GM18511 (cell line): ENCODE measurements at regions not wholly inside any gene's neighbourhood (a gene's known extent, or its start where the extent isn't known, plus 50 kb on each side); places are given as distances from the start of the nearest gene placed in this dataset.

Experiments
- ATAC-seq: cut with Tn5 transposase; IDR thresholded peaks from one replicate; pipeline ENCODE4 v1.9.1; 2021; ENCODE audit warnings: mild to moderate bottlenecking, moderate library complexity; ENCODE audit not compliant: unreplicated experiment

DNA sequence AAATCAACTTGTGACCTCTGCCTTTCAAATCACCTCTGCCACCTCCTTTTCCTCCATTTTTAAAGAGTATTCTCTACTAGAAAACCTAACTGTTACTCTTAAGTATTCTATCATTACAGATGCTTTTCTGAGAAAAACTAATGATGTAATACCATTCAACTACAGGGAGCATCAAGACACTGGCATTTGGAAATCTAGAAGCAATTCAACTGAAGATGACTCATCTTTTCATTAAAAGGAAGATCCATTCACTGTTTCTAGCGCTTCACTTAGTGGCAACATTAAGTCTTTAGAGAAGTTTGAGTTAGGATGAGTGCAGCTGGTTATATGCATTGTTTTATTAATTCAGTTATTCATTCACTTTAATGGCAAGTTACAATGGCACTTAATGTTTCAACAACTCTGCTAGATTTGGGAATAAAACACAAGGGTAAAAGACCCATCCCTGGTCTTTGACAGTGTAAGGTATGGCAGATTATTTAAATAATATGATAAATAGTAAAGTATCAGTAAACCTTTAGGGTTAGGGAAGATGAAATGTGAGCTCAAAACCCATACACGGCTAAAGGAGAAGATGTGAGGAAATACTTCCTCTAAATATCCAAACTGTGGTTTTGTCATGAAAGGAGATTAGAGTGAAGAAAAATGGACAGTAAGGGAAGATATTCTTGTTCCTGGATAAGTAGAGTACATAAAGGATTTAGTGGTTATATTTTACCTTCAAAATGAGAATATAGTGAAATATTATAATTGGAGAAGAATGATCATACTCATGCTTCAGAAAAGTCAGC is 61.7 kb downstream of the KCNJ2 start:
- no peak for ATAC-seq

DNA sequence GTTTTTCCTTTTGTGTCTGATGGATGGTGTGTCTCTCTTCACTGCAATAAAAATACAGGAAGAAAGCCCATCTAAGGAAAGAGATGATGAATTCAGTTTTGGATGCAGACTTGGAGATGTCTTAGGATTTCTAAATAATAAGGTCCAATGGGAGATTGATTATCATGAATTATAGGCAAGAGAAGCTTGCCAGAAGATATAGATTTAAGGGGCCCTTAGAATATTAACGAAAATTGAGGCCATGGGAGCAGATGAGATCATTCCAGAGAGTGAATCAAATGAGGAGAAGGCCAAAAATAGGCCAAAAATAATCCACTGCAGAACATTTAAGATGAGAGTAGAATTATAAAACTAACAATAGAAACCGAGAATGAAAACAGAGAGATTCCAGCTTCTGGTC is 63.1 kb downstream of the KCNJ2 start:
- ATAC-seq, result no peak

DNA sequence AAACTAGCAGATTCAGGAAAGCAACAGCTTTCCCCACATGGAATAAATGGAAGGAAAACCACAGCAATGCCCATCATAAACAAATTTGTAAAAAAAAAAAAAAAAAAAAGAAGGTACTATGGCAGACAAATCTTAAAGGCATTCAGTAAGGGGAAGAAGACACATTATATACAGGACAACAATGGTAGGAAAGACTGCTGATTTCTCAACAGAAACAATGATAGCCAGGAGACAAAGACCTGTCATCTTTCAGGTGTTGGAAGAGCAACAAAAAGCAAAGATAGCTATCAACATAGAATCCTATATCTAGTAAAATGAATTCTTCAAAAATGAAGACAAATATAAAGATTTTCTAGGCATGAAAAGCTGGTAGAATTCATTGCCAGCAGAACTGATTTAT is 65.9 kb downstream of the KCNJ2 start:
- ATAC-seq, result no peak

DNA sequence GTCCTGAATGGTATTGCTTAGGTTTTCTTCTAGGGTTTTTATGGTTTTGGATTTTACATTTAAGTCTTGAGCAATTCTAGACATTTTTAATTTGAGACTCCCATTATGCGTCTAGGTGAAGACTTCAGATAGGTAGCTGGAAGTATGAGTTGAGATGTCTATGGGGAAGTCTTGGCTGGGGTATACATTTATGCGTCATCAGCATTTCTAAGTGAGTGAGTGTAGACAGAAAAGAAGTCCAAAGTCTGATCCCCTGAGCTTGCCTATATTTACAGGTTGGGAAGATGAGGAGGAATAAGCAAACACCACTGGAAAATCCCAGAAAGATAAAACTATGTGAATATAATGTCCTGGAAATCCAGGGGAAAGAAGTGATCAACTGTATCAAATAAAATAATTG is 68.9 kb downstream of the KCNJ2 start:
- ATAC-seq, result no peak

DNA sequence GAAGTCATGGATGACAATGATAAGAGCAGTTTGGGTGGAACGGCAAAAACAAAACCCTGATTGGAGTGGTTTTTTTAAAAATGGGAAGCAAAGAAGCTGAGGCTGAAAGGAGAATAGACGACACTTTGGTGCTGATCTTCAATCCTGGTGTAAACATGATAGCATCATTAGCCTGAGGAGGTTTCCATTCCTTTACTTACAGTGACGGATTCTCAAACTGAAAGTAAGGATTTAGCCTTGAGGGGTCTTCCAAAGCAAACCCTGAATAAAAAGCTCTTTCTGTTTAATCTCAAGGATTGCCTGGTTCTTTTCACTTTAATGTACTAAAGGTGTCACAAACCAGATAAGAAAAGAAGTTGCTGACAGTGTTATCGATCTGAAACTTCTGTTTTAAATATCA is 69.3 kb downstream of the KCNJ2 start:
- ATAC-seq, result no peak

DNA sequence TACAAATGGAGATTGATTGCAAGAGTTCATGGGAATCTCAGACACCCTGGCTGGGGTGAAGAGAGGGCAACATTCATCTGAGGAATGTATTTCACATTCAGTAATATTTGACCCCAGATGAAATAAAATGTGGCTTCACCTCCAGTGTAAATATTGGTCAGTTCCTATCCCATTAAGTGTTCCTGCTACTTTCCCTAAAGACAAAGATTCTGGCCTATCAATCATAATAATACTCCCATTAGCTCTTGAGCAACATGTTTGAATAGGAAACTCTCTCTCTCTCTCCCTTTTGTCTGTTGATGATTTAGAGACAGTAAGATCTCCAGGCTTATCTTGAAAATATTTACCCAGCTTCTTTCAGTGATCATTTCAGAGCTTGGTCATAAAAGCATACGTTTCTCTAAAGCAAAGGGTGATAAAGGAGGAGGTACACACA is 70.1 kb downstream of the KCNJ2 start:
- no peak for ATAC-seq

DNA sequence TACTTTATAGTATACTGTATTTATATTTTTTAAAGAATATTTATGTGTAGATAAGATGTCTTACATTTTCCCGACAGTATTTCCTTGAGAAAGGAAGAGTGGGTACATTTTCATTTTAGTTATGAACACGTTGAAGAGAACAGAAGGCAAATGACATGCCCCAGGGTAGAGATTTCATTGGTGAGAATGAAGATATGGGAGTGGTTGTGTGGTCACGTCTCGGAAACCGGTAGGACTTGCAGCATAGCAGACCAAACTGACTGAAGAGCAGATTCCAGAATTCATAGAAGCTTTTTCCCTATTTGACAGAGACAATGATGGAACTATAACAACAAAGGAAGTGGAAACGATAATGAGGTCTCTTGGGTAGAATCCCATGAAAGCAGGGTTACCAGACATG is 71.7 kb downstream of the KCNJ2 start:
- no peak for ATAC-seq

DNA sequence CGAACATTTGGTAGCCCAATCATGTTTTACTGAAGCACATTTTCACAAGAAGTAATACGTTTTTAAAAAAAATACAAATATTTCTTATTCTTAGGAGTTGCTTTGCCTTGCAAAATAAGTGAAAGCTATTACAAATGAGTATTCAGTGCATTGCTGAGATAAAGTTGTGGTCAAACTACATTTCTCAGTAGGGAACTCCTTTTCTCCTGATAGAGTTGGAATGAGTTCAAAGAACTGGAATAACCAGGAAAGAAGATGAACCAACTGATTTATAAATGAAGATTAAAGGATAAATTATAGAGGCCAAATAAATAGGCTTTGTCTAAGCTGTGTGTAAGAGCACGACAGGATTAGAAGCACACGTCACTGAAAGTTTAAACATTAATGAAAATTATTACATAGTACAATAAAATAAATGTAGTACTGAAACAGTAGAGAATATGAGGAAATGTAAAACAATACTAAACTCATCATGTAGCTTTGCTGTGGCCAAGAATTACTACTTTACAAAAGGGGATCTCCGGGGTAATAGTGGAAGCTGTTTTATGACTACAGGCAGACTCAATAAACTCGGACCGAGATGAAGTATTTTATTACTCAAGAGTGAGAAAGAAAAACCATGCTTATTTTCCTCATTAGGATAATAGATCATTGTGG is 73.6 kb downstream of the KCNJ2 start:
- no peak for ATAC-seq

DNA sequence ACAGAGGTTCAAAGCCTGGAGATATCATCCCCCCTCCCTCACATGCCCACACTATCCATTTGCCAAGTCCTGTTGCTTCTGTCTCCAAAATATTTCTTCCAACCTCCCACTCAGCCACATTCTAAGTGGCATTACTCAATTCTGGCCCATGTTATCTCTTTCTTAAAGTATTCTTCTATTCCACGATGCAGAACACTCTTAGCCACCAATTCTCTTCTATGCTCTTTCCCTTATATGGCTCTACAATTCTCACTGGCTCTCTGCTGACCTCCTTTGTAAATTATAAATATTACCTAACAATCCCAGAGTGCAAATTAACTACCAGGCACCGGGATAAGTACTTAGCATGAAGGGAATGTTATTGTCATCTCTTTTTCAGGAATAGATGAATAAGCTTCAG is 82.4 kb downstream of the KCNJ2 start:
- no peak for ATAC-seq

DNA sequence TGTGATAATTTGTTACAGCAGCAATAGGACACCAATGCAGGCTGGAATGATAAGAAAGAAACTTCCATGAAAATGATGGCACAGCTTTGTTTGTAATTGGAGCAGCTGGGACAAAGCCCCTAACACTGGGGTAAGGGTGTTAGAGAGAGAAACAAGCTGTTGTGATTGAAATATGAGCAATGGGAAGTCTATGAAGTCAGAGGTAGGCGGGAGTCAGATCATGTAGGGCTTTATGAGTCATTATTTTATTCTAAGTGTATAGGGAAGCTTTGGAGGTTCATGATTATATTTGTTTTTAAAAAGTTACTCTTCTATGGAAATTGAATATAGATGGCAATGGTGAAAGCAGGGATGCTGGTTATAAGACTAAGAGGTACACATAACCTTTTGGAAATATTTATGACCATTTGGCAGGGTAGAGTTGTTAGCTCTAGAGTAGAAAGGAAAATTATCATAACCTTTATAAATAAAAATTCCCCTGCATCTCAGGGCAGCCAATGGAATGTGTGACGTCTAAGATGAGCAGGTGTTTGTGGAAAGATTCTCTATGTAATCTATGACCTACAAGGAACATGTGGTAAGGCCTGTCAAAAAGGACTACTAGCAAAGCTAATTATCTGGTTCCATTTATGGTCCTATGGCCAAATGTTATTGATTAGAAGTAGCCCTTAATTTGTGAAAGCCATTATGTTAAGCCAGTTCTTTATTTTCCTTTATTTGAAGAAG is 85.6 kb downstream of the KCNJ2 start:
- no peak for ATAC-seq

DNA sequence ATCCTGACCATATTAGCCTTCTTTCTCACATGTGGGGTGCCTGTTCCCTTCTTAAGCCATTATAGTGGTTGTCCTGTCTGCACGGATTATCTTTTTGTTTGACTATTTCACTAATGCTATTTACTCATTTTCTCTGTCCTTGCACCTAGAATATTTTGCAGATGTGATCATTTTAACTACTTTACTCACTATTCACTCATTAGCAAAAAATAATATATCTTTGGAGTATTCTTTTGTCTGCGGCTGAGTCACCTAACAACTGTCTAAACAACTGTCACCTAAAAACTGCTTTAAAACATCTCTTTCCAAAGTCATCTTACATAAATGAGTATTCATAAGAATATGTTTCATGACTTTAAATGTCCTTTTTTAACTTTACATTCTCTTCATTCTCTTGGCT is 87.4 kb downstream of the KCNJ2 start:
- no peak for ATAC-seq

DNA sequence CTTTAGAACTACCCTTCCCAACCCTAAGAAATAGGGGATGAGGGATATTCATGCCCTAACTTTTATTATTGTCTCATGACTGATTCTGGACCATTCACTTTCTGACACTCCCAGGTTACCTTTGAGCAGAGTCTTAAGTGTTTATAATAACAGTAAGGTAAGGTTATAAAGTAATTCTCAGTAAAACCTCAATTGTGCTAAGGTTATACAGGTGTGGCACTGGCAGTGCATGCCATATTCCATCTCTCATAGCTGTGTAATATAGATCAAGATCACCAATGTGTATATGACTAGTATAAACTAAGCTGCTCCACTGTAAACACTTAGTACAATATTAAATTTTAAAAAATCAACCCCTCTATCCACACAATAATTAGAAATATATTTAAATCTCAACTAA is 89.1 kb downstream of the KCNJ2 start:
- ATAC-seq, result no peak

DNA sequence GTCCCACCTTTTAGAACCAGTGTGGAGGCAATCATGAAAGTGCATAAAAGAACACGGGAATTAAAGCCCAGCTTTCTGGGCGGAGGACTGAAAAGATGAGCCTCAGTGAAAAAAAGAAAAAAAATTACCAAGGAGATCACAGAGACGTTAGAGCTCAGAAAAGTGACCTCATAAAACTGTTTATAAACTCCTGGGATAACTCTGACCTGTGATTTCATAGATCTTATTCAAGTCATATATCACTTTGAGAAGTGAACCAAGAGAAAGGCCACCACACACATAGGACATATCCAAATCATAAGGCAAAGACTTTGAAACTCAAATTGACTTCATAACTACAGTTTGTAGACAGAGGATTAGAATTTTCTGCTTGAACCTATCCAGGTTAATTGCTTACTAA is 90.1 kb downstream of the KCNJ2 start:
- no peak for ATAC-seq

DNA sequence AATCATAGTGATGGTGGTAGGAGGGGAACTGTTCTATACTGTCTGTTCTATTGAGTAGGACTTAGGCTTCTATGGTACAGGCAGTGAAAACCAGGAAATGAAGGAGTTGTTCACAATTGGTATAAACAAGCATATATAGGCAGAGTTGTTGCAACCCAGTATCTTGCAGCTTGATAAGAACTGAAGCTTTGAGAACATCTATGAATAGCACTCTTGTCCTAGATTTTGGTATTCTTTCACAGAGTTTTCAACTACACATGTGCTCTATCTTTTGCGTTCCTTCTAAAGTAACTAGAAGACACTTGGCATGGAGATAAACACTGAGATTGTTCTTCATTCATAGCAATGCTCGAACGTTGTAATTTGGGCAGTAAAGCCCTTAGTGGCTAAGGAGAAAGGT is 91.8 kb downstream of the KCNJ2 start:
- no peak for ATAC-seq

DNA sequence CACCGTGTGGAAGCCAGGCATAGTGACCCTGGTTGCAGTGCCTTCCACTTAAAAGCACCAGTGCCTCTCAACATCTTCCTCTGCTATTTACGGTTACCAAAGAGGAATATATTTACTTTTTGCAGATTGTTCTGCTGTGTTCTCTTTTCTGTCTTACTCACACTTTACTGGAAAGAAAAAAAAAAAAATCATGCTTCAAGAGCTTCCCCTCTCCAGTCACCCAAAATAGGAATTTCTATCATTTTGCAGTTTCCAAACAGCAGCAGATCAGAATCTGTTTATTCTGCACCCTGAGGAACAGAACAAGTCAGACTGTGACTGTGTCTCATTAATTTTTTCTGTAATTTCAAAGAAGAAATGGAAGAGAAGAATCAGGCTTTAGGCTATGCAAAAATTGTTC is 96.1 kb downstream of the KCNJ2 start:
- ATAC-seq, result no peak

DNA sequence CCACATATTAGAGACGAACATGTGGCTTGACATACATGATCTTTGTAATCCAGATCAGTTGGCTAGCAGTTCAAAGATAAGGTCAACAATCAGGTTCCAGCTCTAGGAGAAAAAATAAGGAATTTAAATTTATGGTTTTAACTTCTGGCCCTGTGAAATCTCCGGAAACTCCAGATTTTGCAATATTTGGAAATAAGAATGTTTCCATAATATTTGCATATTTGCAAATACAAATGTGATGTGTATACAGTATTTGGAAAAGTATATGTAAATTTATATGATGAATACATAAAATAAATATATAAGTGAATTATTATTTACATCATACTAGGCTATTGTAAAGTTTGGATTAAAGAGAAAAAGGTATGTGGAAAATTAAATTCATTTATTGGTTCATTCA is 97.1 kb downstream of the KCNJ2 start:
- no peak for ATAC-seq

DNA sequence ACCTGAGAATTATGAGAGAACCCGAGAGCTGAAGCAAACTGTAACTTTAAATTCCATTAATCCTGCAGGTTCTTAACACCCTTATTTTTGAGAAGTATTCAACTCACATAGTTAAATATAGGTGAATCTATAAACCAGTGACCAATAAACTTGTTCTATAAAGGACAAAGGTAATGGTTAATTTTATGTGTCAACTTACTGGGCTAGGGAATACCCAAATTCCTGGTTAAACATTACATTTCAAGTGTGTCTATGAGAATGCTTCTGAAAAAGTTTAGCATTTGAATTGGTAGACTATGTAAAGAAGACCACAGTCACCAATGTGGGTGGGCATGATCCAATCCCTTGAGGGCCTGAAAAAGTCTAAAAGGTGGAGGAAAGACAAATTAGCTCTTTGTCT is 99.1 kb downstream of the KCNJ2 start:
- ATAC-seq, result no peak

DNA sequence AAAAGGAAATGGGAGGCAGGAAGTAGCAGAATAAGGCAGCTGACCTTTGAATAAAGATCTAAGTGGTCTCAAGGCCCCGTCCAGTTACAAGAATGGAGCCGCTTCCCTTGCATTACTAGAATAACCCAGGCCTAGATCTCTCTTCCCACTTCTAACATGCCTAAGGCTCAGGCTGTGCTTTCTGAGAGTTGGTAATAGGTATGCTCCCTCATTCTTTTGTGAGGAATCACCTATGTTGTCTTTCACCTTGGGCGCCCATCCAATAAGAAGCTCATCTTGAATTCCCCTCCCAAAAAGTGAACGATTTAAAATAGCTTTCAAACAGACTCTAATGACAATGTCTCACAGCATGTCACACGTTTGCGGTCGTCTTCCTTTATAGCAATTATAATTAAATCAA is 101.2 kb downstream of the KCNJ2 start:
- ATAC-seq, result no peak

DNA sequence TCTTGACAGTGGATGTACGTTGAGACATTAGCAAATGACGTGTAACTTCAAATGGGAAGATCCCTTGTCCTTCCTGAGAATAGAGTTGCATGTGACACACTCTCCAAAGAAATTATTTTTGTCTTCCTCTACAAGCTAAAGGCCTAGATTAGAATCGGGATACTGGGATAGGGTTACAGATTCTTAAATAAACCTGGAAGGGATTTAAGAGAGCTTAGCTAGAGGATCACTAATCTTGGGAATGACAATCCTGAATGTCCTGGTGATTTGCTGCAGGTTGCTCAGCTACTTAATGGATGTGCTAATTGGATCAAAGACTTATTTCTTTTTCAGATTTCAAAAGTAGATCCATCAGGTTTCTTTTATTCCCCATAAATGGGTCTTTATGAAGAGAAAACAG is 101.9 kb downstream of the KCNJ2 start:
- ATAC-seq, result no peak

DNA sequence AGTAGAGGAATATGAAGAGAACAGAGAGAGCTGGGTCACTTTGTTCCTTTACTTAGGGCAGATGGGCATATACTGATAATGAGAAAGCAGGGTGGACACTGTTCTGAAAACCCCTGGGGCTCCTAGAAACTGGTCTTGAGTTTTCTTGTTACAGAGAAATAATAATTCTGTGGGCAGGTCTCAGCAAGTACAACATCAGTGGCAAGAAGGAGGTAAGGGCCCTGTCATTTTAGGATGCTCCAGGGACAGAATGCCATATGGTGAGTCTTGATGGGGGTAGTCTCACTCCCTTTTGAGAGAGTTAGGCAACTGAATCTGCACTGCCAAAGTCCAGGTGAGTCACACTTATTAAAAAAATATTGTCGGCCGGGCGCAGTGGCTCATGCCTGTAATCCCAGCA is 102.3 kb downstream of the KCNJ2 start:
- no peak for ATAC-seq

DNA sequence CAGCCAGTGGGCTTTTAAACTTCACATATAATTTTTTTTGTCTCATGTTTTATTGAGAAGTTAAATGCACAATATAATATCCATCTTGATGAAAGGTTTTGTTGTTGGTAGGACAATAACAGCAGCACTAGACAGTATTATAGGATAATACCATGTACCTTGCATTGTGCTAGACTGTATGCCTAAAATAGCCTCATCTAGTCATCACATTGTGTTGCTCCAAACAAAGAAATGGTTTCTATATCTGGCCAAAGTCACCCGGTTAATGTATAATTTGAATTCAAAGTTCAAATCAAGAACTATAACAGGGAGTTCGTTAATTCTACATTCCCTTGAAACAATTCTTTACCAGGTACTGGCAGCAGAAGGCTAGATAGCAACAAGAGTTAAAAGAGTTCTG is 104.9 kb downstream of the KCNJ2 start:
- ATAC-seq, result no peak

DNA sequence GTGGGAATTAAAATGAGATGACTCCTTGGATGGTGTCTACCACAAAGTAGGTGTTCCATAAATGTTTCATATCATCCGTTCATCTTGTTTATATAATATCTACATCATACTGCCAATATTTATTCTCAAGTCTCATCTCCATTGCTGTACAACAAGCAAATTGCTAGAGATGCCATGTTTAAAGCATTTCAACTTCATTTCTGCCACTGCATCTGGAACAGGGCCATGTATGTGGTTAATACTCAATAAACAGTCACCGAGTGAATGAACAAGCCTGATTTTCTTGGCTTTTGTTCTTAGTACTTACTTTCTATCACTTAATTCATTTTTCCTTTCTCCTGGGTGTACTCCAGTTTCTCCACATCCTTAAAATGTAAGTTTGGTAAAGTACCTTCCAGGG is 107.6 kb downstream of the KCNJ2 start:
- no peak for ATAC-seq
